Left ventricle myocardium inferior (tissue), 1 donor: ENCODE measurements at regions not wholly inside any gene's neighbourhood (a gene's known extent, or its start where the extent isn't known, plus 50 kb on each side); places are given as distances from the start of the nearest gene placed in this dataset.

Experiments
- DNase-seq: peaks from one replicate; pipeline ENCODE4 v3.0.0-alpha.2; 2020
- H3K27ac ChIP-seq: fragments of 200-600 bp; replicated peaks from 2 replicates; pipeline ENCODE4 v1.8.0; 2021
- H3K27me3 ChIP-seq: fragments of 200-600 bp; 2 replicates; pipeline ENCODE4 v1.8.0; 2021; ENCODE audit warnings: low read depth
- H3K36me3 ChIP-seq: fragments of 200-600 bp; 2 replicates; pipeline ENCODE4 v1.8.0; 2021
- H3K4me1 ChIP-seq: fragments of 200-600 bp; 2 replicates; pipeline ENCODE4 v1.8.0; 2021
- H3K4me3 ChIP-seq: fragments of 200-600 bp; 2 replicates; pipeline ENCODE4 v1.8.0; 2021; ENCODE audit warnings: mild to moderate bottlenecking, moderate library complexity
- H3K9me3 ChIP-seq: fragments of 200-600 bp; replicated peaks from 2 replicates; pipeline ENCODE4 v1.8.0; 2021
- CTCF ChIP-seq: fragments of 200-600 bp; IDR thresholded peaks from 2 replicates; pipeline ENCODE4 v1.8.0; 2021; ENCODE audit warnings: antibody characterized with exemption, mild to moderate bottlenecking, borderline replicate concordance
- intact Hi-C: fragments of 100-400 bp; cut with micrococcal nuclease; formaldehyde crosslinking; loops from one replicate; pipeline ENCODE4 v1.11.0; 2022
- donor health status: DM: no; HTN: yes; CAD: no; lungs with severe emphysema.

- intact Hi-C loops: no loop called here
- no peaks in the 10 kb centered on the region for H3K4me1 ChIP-seq
- no peak overlapping the region for H3K4me3 ChIP-seq
- no peak overlapping the region for H3K27ac ChIP-seq
- H3K9me3 ChIP-seq: no peaks in the 10 kb centered on the region
- no peak for DNase-seq
- no peaks in the 10 kb centered on the region for H3K36me3 ChIP-seq
- H3K27me3 ChIP-seq: peaks cover 76% of the 10 kb centered on the region
- no peak for TF ChIP-seq CTCF
Measured at GRCh38 chr11:13852481-13852880, 110.0 kb upstream of the SPON1 start.

- no peak for TF ChIP-seq CTCF
- peaks cover 49% of the 10 kb centered on the region for H3K27me3 ChIP-seq
- H3K4me3 ChIP-seq: no peak overlapping the region
- DNase-seq: no peak
- H3K27ac ChIP-seq: no peak overlapping the region
- no peaks in the 10 kb centered on the region for H3K36me3 ChIP-seq
- intact Hi-C loops: no loop called here
- H3K9me3 ChIP-seq: no peaks in the 10 kb centered on the region
- no peaks in the 10 kb centered on the region for H3K4me1 ChIP-seq
Measured at GRCh38 chr11:13857828-13858227, 104.7 kb upstream of the SPON1 start.

GRCh38 chr11:13859892-13860291 lies 102.6 kb upstream of the SPON1 start:
- H3K27me3 ChIP-seq: peaks cover 28% of the 10 kb centered on the region
- H3K9me3 ChIP-seq: no peaks in the 10 kb centered on the region
- H3K4me1 ChIP-seq: no peaks in the 10 kb centered on the region
- no peak for DNase-seq
- no peak overlapping the region for H3K27ac ChIP-seq
- intact Hi-C loops: no loop called here
- no peak overlapping the region for H3K4me3 ChIP-seq
- H3K36me3 ChIP-seq: no peaks in the 10 kb centered on the region
- TF ChIP-seq CTCF: no peak

- intact Hi-C loops: no loop called here
- no peak for DNase-seq
- Histone ChIP-seq H3K27me3 (peaks cover 13% of the 10 kb centered on the region), H3K27ac (no peak overlapping the region), H3K4me1 (no peaks in the 10 kb centered on the region), H3K4me3 (no peak overlapping the region), H3K36me3 (no peaks in the 10 kb centered on the region), H3K9me3 (no peaks in the 10 kb centered on the region)
- no peak for TF ChIP-seq CTCF
Measured at GRCh38 chr11:13861411-13861810, 101.1 kb upstream of the SPON1 start.

GRCh38 chr11:13862845-13863392 lies 99.6 kb upstream of the SPON1 start:
- H3K36me3 ChIP-seq: no peaks in the 10 kb centered on the region

More at GRCh38 chr11:13862845-13863392, 99.6 kb upstream of the SPON1 start:
- no peak overlapping the region for H3K27ac ChIP-seq
- H3K9me3 ChIP-seq: no peaks in the 10 kb centered on the region
- H3K27me3 ChIP-seq: peaks cover 9% of the 10 kb centered on the region
- DNase-seq: no peak
- intact Hi-C loops: no loop called here
- no peak for TF ChIP-seq CTCF
- no peaks in the 10 kb centered on the region for H3K4me1 ChIP-seq
- no peak overlapping the region for H3K4me3 ChIP-seq
